Dendritic cell treated with granulocyte-macrophage colony-stimulating factor and Interleukin-4, amounts not matched to agents 40 ng/mL and 50 ng/mL, for 4 days (primary cell): ENCODE measurements at regions not wholly inside any gene's neighbourhood (a gene's known extent, or its start where the extent isn't known, plus 50 kb on each side); places are given as distances from the start of the nearest gene placed in this dataset.
"Not testable (repeated sequence)": the region's sequence is repeated elsewhere in the genome, so short reads cannot be mapped to it uniquely, and the experiment has no call there.

Source experiments
- H3K27ac Mint-ChIP-seq: one replicate; pipeline ENCODE4 v1.8.0; 2022; ENCODE audit warnings: mild to moderate bottlenecking, mixed read lengths
- H3K27me3 Mint-ChIP-seq: one replicate; pipeline ENCODE4 v1.8.0; 2022; ENCODE audit warnings: mild to moderate bottlenecking, mixed read lengths
- H3K36me3 Mint-ChIP-seq: one replicate; pipeline ENCODE4 v1.8.0; 2022; ENCODE audit warnings: low read depth, mixed read lengths
- H3K4me1 Mint-ChIP-seq: one replicate; pipeline ENCODE4 v1.8.0; 2022; ENCODE audit warnings: low read depth, mixed read lengths
- H3K4me3 Mint-ChIP-seq: one replicate; pipeline ENCODE4 v1.8.0; 2022; ENCODE audit warnings: mild to moderate bottlenecking, moderate library complexity, mixed read lengths
- H3K9me3 Mint-ChIP-seq: one replicate; pipeline ENCODE4 v1.8.0; 2022; ENCODE audit warnings: mixed read lengths
- intact Hi-C: fragments of 100-400 bp; cut with micrococcal nuclease; formaldehyde crosslinking; loops from one replicate; pipeline ENCODE4 v1.15.0; 2022

DNA sequence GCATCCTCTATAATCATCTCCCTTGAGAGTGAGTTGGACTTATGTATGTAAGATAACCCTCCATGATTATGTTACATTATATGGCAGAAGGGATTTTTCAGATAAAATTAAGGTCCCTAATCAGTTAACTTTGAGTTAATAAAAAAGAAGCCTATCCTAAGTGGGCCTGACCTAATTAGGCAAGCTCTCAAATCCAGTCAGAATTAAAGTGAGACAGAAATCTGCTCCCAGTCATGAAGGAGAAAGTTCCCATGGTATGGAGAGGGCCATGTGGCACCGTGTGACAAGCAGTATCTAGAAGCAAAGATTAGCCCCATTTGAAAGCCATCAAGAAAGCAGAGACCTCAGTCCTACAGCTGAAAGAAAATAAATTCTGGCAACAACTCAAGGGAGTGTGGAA, 202.4 kb downstream of the PRELID2 start:
- Mint-ChIP-seq H3K27ac (no peak overlapping the region), H3K27me3 (no peaks in the 10 kb centered on the region), H3K36me3 (no peaks in the 10 kb centered on the region), H3K9me3 (peaks cover 1% of the 10 kb centered on the region), H3K4me1 (no peaks in the 10 kb centered on the region), H3K4me3 (no peak overlapping the region)
- intact Hi-C loops, result no loop called here

DNA sequence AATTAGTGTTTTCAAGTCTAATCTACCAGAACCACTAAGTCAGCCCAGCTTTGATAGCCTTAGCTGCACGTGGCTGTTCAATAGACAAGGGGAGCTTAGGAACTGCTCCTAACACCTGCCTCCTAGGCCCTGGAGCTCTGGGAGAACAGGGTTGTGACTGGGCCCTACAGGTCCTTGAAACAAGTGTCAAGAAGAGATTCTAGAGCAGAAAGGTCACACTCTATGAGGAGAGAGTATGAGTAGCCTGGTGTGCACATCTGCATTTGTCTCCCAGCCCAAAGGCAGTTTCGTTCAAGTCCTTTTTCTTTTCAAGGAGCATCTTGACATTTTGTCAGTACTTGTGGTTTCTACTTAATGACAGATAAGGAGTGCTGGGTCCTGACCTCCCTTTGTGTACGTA, 206.1 kb downstream of the PRELID2 start:
- Mint-ChIP-seq H3K4me1 (no peaks in the 10 kb centered on the region), H3K4me3 (no peak overlapping the region), H3K9me3 (peaks cover 9% of the 10 kb centered on the region), H3K27me3 (no peaks in the 10 kb centered on the region), H3K36me3 (no peaks in the 10 kb centered on the region), H3K27ac (no peak overlapping the region)
- intact Hi-C loops, result no loop called here

DNA sequence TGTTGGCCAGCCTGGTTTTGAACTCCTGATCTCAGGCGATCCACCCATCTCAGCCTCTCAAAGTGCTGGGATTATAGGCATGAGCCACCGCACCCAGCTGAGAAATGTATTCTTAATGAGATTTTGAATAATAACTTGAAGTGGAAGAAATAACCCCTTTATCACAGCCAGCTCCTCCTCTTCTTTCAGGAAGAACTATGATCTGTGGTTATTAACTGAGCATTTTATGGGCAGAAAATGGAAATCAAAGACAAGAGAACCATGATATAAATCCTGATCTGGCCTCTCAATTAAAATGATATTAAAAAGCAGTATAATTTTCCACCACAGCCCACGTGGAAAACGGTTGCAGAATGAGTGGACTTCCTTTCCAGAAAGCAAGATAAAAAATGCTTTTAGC, 206.6 kb downstream of the PRELID2 start:
- Mint-ChIP-seq H3K9me3 (peaks cover 15% of the 10 kb centered on the region), H3K27ac (no peak overlapping the region), H3K4me1 (no peaks in the 10 kb centered on the region), H3K4me3 (no peak overlapping the region), H3K36me3 (no peaks in the 10 kb centered on the region), H3K27me3 (no peaks in the 10 kb centered on the region)
- intact Hi-C loops, result no loop called here

DNA sequence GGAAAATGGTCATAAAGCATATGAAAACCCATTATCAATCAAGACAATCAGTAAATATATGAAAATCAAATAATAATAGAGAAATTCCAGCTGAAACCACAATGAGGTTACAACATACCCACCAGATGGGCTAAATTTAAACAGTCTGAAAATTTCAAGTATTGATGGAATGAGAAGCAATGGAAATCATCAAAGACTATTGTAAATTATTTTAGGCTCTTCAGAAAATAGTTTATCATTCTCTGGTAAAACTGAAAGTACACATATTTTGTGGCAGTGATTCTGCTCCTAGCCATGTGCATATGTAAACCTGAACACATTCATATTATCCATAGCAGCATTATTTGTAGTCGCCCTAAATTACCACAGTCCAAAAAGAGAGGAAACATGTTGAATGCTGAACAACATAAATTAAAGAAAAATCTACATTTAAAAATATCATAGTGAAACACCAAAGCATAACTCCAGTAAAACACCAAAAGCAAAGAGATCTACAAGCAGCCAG, 215.3 kb downstream of the PRELID2 start:
- Mint-ChIP-seq H3K4me3 (no peak overlapping the region), H3K27me3 (no peaks in the 10 kb centered on the region), H3K36me3 (no peaks in the 10 kb centered on the region), H3K9me3 (peaks cover 69% of the 10 kb centered on the region), H3K27ac (no peak overlapping the region), H3K4me1 (no peaks in the 10 kb centered on the region)
- intact Hi-C loops, result no loop called here

DNA sequence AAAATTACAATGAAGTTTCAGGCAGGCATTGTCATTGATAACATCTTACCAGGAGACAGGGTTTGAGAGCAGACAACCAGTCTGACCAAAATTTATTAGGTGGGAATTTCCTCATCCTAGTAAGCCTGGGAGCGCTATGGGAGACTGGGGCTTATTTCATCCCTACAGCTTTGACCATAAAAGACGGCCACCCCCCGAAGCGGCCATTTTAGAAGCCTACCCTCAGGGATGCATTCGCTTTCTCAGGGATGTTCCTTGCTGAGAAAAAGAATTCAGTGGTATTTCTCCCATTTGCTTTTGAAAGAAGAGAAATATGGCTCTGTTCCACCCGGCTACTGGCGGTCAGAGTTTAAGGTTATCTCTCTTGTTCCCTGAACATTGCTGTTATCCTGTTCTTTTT, 218.4 kb downstream of the PRELID2 start:
- peaks cover 63% of the 10 kb centered on the region for H3K9me3 Mint-ChIP-seq
- H3K4me1 Mint-ChIP-seq, intact Hi-C loops, H3K27ac Mint-ChIP-seq, H3K36me3 Mint-ChIP-seq, H3K27me3 Mint-ChIP-seq, H3K4me3 Mint-ChIP-seq: not testable (repeated sequence)

DNA sequence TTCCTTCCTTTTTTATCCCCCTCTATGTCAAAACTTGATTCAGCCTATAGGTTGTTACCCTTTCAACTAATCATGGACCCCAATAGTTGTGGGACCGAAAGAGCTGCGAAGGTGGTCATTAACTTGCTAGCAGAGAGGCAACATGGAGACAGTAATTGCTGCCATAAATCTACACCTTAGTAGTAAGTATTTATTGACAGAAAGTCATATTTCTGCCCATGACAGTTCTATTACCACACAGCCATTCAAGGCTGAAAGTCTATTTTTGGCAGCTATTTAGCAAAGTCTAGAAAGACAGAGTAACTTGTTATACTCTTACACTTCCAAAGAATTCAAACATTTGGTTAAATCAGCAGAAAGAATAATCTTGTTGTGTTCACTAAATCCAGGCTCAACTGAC, 236.2 kb downstream of the PRELID2 start:
- H3K36me3 Mint-ChIP-seq, result no peaks in the 10 kb centered on the region
- H3K4me3 Mint-ChIP-seq, result no peak overlapping the region
- no peak overlapping the region for H3K27ac Mint-ChIP-seq
- intact Hi-C loops, result no loop called here
- no peaks in the 10 kb centered on the region for H3K27me3 Mint-ChIP-seq
- no peaks in the 10 kb centered on the region for H3K4me1 Mint-ChIP-seq
- H3K9me3 Mint-ChIP-seq, result peaks cover 19% of the 10 kb centered on the region

DNA sequence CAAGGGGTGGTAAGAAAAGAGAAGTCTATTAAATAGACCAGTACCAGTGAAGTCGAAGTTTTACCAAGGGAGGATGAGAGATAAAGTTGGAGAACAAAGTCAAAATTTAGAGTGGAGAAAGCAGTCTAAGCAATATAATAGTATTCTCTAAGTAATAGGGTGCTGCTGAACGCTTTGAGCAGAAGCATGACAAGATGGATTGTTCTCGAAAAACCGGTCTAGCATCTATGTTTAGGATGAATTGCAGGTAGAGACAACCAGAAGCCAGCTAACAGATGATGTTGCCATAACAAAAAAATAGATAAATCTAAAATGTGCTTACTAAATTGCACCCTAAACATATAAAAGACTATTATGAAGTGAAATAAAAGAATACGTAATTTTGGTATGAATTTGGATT, 237.0 kb downstream of the PRELID2 start:
- Mint-ChIP-seq H3K4me3 (no peak overlapping the region), H3K36me3 (no peaks in the 10 kb centered on the region), H3K27me3 (no peaks in the 10 kb centered on the region), H3K27ac (no peak overlapping the region), H3K9me3 (peaks cover 19% of the 10 kb centered on the region), H3K4me1 (no peaks in the 10 kb centered on the region)
- intact Hi-C loops, result no loop called here

DNA sequence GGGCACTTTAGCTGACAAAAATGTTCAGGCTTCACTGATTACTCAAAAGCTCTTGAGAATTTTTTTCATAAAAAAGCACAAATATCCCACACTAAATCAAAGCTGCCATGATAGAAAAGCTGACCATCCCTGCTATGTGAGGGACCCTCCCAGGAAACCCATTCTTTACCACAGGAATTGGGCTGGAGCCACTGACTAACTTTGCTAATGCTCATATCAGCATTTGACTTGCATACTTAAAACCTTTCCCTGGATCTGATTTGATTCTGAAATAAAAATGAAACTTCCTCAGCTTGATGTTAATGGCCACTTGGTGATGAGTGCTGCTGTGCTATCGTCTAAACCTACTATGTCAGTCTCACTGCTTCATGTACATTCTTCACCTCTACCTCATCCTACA, 243.6 kb downstream of the PRELID2 start:
- no peaks in the 10 kb centered on the region for H3K27me3 Mint-ChIP-seq
- H3K4me3 Mint-ChIP-seq, result no peak overlapping the region

DNA sequence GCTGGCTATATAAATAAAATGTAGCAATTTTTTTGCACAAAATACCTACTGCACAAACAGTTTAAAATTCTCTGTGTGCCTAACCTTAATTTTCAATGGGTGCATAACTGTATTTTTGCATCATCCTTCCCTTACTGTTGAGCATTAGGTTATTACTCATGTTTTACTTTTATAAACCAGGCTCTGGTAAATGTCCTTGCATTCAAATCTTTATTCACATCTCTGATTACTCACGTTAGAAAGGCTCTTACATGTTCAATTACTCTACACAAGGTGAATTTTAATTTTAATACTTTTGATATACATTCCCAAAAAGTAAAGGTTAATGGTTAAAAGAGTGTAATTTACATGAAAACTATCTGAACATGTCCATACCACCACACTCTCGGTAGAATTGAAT, 246.1 kb downstream of the PRELID2 start:
- Mint-ChIP-seq H3K36me3 (no peaks in the 10 kb centered on the region), H3K9me3 (peaks cover 14% of the 10 kb centered on the region), H3K27ac (no peak overlapping the region), H3K4me3 (no peak overlapping the region), H3K27me3 (no peaks in the 10 kb centered on the region), H3K4me1 (no peaks in the 10 kb centered on the region)
- intact Hi-C loops, result no loop called here

More for the DNA sequence above, 243.6 kb downstream of the PRELID2 start:
- Mint-ChIP-seq H3K27ac (no peak overlapping the region), H3K36me3 (no peaks in the 10 kb centered on the region), H3K9me3 (peaks cover 10% of the 10 kb centered on the region), H3K4me1 (no peaks in the 10 kb centered on the region)
- intact Hi-C loops, result no loop called here

DNA sequence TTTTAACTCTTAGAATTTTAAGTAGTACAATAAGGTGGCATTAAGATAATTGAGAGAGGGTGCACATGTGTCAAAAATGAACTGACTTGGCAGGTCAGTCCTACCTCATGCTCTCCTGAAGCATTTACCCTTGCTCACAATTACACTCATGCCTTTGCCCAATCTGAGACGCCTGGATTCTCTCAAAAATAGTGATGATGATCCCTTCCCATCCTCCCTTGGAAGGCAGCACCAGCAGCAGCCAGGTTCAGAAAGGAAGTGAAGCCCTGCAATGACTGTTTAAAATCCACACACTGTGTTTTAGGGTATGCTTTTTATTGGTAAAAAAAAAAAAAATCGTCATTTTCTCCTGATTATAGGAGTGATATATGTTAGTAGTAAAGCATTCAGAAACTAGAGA, 246.6 kb downstream of the PRELID2 start:
- H3K9me3 Mint-ChIP-seq, result peaks cover 19% of the 10 kb centered on the region
- H3K36me3 Mint-ChIP-seq, result no peaks in the 10 kb centered on the region
- intact Hi-C loops, result no loop called here
- H3K27ac Mint-ChIP-seq, result no peak overlapping the region
- no peaks in the 10 kb centered on the region for H3K4me1 Mint-ChIP-seq
- H3K27me3 Mint-ChIP-seq, result no peaks in the 10 kb centered on the region
- no peak overlapping the region for H3K4me3 Mint-ChIP-seq

DNA sequence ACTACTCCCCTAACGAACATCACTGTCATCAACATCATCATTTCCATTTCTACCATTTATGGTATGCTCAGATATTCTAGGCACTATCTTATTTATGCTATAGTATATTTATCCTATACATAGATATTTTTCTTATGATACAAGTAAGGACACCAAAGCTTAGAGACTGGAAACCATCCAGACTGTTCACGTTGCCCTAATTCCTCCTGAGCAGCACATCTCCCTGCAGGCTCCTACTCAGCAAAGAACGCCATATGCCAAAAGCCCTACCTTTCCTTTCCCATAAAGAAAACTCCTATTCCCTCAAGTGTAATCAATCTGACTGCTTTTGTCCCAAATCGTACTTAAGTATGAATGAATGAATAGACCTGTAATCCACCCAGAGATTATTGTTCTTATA, 247.0 kb downstream of the PRELID2 start:
- no peak overlapping the region for H3K27ac Mint-ChIP-seq

DNA sequence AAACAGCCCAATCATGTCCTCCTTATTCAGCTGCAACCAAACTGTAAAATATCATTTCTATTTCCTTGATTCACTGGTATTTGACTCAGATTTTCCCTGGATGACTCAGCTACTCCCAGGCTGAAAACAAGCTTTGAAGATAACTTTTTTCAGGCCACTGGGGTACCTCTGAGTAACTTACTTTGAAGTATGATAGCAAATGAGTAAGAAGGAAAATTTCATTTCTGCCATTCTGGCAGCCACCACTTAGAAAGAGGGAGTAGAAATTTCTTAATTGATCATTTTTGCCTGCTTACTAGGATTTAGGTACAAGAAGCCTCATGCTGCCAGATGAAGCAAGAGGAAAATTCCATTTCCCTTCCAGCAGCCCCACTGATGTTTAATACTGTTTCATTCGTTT, 247.4 kb downstream of the PRELID2 start:
- no peaks in the 10 kb centered on the region for H3K4me1 Mint-ChIP-seq
- H3K4me3 Mint-ChIP-seq, result no peak overlapping the region
- intact Hi-C loops, result no loop called here
- H3K27ac Mint-ChIP-seq, result no peak overlapping the region
- no peaks in the 10 kb centered on the region for H3K27me3 Mint-ChIP-seq
- no peaks in the 10 kb centered on the region for H3K36me3 Mint-ChIP-seq
- H3K9me3 Mint-ChIP-seq, result peaks cover 27% of the 10 kb centered on the region

More for the DNA sequence above, 247.0 kb downstream of the PRELID2 start:
- Mint-ChIP-seq H3K9me3 (peaks cover 23% of the 10 kb centered on the region), H3K4me3 (no peak overlapping the region), H3K27me3 (no peaks in the 10 kb centered on the region), H3K36me3 (no peaks in the 10 kb centered on the region), H3K4me1 (no peaks in the 10 kb centered on the region)
- intact Hi-C loops, result no loop called here

DNA sequence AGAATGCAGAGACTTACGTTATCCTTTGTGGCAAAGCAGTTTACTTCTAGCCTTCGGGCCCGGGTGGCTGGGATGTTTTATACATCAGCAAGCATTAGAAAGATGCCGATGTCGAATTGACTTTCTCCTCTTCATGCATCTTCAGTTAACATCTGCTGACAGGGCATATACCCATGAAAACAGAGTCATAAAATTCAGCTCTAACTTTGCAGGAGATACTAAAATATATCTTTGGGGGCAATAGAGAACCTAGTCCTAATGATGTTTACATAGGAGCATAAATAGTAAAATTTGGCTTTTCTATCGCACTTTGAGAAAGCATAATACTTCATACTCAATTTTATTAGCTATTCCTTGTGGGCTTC, 247.9 kb downstream of the PRELID2 start:
- Mint-ChIP-seq H3K9me3 (peaks cover 32% of the 10 kb centered on the region), H3K36me3 (no peaks in the 10 kb centered on the region), H3K27ac (no peak overlapping the region), H3K4me1 (no peaks in the 10 kb centered on the region), H3K4me3 (no peak overlapping the region), H3K27me3 (no peaks in the 10 kb centered on the region)
- intact Hi-C loops, result no loop called here

DNA sequence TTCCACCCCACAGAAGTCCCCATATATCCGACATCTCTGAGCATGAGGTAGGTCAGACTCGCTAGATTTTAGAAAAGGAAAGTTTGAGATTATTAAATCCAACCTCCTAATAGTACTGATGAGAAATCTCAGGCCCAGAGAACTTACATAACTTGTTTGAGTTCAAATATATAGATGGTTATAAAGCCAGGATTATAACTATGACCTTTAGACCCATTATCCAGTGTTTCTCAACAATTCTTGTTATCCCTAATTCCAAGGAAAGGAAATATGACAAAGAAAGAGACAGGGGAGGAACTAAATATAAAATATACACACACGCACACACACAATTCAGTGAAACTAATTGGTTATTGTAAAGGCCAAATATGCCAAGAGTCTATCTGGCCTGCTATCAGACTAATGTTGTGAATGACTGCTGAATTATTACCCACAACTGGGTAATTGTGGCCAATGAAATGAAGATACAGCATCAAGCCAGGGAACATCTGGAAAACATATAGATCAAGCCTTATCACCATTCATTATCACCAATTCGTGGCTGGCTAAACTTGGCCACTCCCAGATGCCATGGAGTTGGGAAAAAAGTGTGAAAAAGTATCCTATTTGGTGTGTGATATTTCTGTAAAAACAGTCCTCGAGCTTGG, 248.4 kb downstream of the PRELID2 start:
- Mint-ChIP-seq H3K4me1 (no peaks in the 10 kb centered on the region), H3K36me3 (no peaks in the 10 kb centered on the region), H3K4me3 (no peak overlapping the region), H3K27me3 (no peaks in the 10 kb centered on the region), H3K27ac (no peak overlapping the region), H3K9me3 (peaks cover 37% of the 10 kb centered on the region)
- intact Hi-C loops, result no loop called here

DNA sequence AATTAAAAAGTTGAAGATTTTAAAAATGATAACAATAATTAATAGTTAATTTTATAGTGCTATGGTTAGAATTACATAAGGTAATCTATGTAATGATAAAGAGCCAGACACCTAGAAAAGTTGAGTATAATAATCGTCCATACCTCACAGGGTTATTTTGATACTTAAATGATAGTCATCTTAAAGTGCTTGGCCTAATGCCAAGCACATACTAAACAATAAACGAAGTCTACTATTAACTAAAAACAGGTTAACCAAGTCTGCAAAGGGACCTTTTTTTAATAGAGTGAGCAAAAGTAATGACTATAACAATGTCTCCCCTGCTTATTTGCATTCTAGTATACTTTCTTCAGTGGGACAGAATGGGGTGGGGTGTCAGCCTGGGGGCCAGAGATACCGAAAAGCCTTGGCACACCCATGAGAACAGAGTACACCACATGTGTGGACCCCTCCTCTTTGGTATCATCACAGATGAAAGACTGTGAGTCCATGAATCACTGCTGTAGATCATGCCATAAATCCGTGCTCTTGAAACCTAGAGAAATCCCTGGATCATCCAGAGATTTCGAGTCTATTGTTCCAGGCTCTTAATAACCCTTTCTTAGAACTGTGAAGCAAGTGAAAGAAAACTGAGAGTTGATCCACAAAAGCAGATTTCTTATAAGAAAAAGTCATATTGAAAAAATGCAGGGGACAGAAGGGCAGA, 249.5 kb downstream of the PRELID2 start:
- H3K27ac Mint-ChIP-seq, result no peak overlapping the region
- H3K4me3 Mint-ChIP-seq, result no peak overlapping the region
- no peaks in the 10 kb centered on the region for H3K36me3 Mint-ChIP-seq
- H3K4me1 Mint-ChIP-seq, result no peaks in the 10 kb centered on the region
- intact Hi-C loops, result no loop called here
- no peaks in the 10 kb centered on the region for H3K27me3 Mint-ChIP-seq
- H3K9me3 Mint-ChIP-seq, result peaks cover 48% of the 10 kb centered on the region
